ENCODE measurements at regions not wholly inside any gene's neighbourhood (a gene's known extent, or its start where the extent isn't known, plus 50 kb on each side); places are given as distances from the start of the nearest gene placed in this dataset.

GRCh38 chr10:56975513-56975912 is 614.5 kb upstream of the ZWINT start:
- DNase-seq: no peak
- H3K27ac ChIP-seq: no peak overlapping the region
- no peaks in the 10 kb centered on the region for H3K4me1 ChIP-seq
- no peaks in the 10 kb centered on the region for H3K36me3 ChIP-seq
- TF ChIP-seq CTCF (IDR thresholded peaks at IDR 0.05): no peak
- TF ChIP-seq POLR2A (IDR thresholded peaks at IDR 0.05): no peak
- H3K4me3 ChIP-seq: no peak overlapping the region
- intact Hi-C loops (cut with DNase I): no loop called here
- WGBS, 2 donors: 25 to 58% methylated on average over 2 of the region's 2 CpGs
- no peaks in the 10 kb centered on the region for H3K9me3 ChIP-seq
- no peaks in the 10 kb centered on the region for H3K27me3 ChIP-seq

- TF ChIP-seq CTCF (IDR thresholded peaks at IDR 0.05): no peak
These were observed 612.7 kb upstream of the ZWINT start for GRCh38 chr10:56973766-56974165.

GRCh38 chr10:56943221-56943755 is 582.2 kb upstream of the ZWINT start:
- no peak overlapping the region for H3K4me3 ChIP-seq
- no peaks in the 10 kb centered on the region for H3K27me3 ChIP-seq
- 57 to 60% methylated on average over 2 of the region's 2 CpGs for WGBS, 2 donors
- DNase-seq: no peak
- intact Hi-C loops (cut with DNase I): no loop called here
- no peaks in the 10 kb centered on the region for H3K4me1 ChIP-seq
- no peak for TF ChIP-seq CTCF (IDR thresholded peaks at IDR 0.05)
- no peak for TF ChIP-seq POLR2A (IDR thresholded peaks at IDR 0.05)
- H3K36me3 ChIP-seq: no peaks in the 10 kb centered on the region
- H3K27ac ChIP-seq: no peak overlapping the region
- H3K9me3 ChIP-seq: peaks cover 0 to 2% (median 0%) of the 10 kb centered on the region in 3 donors

More at GRCh38 chr10:56973766-56974165, 612.7 kb upstream of the ZWINT start:
- Histone ChIP-seq H3K4me3 (no peak overlapping the region), H3K4me1 (no peaks in the 10 kb centered on the region), H3K36me3 (no peaks in the 10 kb centered on the region), H3K27me3 (no peaks in the 10 kb centered on the region), H3K27ac (no peak overlapping the region), H3K9me3 (no peaks in the 10 kb centered on the region)
- no peak for DNase-seq
- intact Hi-C loops (cut with DNase I): no loop called here

- H3K27ac ChIP-seq: no peak overlapping the region
- H3K27me3 ChIP-seq: no peaks in the 10 kb centered on the region
- 45 to 89% methylated on average over 1 to 2 of the region's 4 CpGs for WGBS, 2 donors
- peaks cover 0 to 14% (median 4%) of the 10 kb centered on the region in 3 donors for H3K9me3 ChIP-seq
- intact Hi-C loops (cut with DNase I): no loop called here
- H3K4me3 ChIP-seq: no peak overlapping the region
- DNase-seq: no peak
- H3K36me3 ChIP-seq: no peaks in the 10 kb centered on the region
- H3K4me1 ChIP-seq: no peaks in the 10 kb centered on the region
- TF ChIP-seq POLR2A (IDR thresholded peaks at IDR 0.05): no peak
- TF ChIP-seq CTCF (IDR thresholded peaks at IDR 0.05): no peak
These were observed 573.5 kb upstream of the ZWINT start for GRCh38 chr10:56934515-56934914.

- Histone ChIP-seq H3K4me3 (no peak overlapping the region), H3K9me3 (peaks cover 0 to 13% (median 0%) of the 10 kb centered on the region in 3 donors), H3K36me3 (no peaks in the 10 kb centered on the region), H3K27ac (no peak overlapping the region), H3K4me1 (no peaks in the 10 kb centered on the region), H3K27me3 (no peaks in the 10 kb centered on the region)
- WGBS, 2 donors: 70 to 72% methylated on average over 1 of the region's 1 CpG
- intact Hi-C loops (cut with DNase I): no loop called here
- TF ChIP-seq CTCF (IDR thresholded peaks at IDR 0.05): no peak
- no peak for TF ChIP-seq POLR2A (IDR thresholded peaks at IDR 0.05)
- DNase-seq: no peak
These were observed 567.7 kb upstream of the ZWINT start for GRCh38 chr10:56928714-56929113.

Data from esophagus squamous epithelium (tissue), 5 donors.